GM18517 (cell line): ENCODE measurements at regions not wholly inside any gene's neighbourhood (a gene's known extent, or its start where the extent isn't known, plus 50 kb on each side); places are given as distances from the start of the nearest gene placed in this dataset.

ENCODE experiments used
- ATAC-seq: cut with Tn5 transposase; IDR thresholded peaks from one replicate; pipeline ENCODE4 v1.9.1; 2021; ENCODE audit warnings: mild to moderate bottlenecking, moderate library complexity; ENCODE audit not compliant: unreplicated experiment

- ATAC-seq = no peak
Measured at GRCh38 chr2:128490321-128490720, 171.7 kb upstream of the HS6ST1 start.

- no peak for ATAC-seq
Measured at GRCh38 chr2:128490881-128491691, 172.4 kb upstream of the HS6ST1 start.

- ATAC-seq = no peak
Measured at GRCh38 chr2:128491692-128492244, 173.1 kb upstream of the HS6ST1 start.

- no peak for ATAC-seq
Measured at GRCh38 chr2:128492966-128493811, 174.5 kb upstream of the HS6ST1 start.

- ATAC-seq = no peak
Measured at GRCh38 chr2:128493880-128494279, 175.2 kb upstream of the HS6ST1 start.

- ATAC-seq = no peak
Measured at GRCh38 chr2:128494307-128494639, 175.6 kb upstream of the HS6ST1 start.

- no peak for ATAC-seq
Measured at GRCh38 chr2:128494640-128495321, 176.1 kb upstream of the HS6ST1 start.

- ATAC-seq = no peak
Measured at GRCh38 chr2:128495996-128496547, 177.4 kb upstream of the HS6ST1 start.

- ATAC-seq = no peak
Measured at GRCh38 chr2:128496700-128497099, 178.0 kb upstream of the HS6ST1 start.

- no peak for ATAC-seq
Measured at GRCh38 chr2:128497461-128497860, 178.8 kb upstream of the HS6ST1 start.

GRCh38 chr2:128498086-128498485 is 179.4 kb upstream of the HS6ST1 start:
- ATAC-seq = no peak

GRCh38 chr2:128498589-128498988 is 179.9 kb upstream of the HS6ST1 start:
- ATAC-seq = no peak

GRCh38 chr2:128499367-128500137 is 180.9 kb upstream of the HS6ST1 start:
- ATAC-seq = no peak

- no peak for ATAC-seq
Measured at GRCh38 chr2:128500138-128500800, 181.6 kb upstream of the HS6ST1 start.

- no peak for ATAC-seq
Measured at GRCh38 chr2:128501006-128501690, 182.5 kb upstream of the HS6ST1 start.

- no peak for ATAC-seq
Measured at GRCh38 chr2:128501700-128502099, 183.0 kb upstream of the HS6ST1 start.

- ATAC-seq = no peak
Measured at GRCh38 chr2:128502200-128502599, 183.5 kb upstream of the HS6ST1 start.

- ATAC-seq = no peak
Measured at GRCh38 chr2:128502638-128503246, 184.1 kb upstream of the HS6ST1 start.
